Ascending aorta (tissue), 2 donors: ENCODE measurements at regions not wholly inside any gene's neighbourhood (a gene's known extent, or its start where the extent isn't known, plus 50 kb on each side); places are given as distances from the start of the nearest gene placed in this dataset.

Source experiments
- DNase-seq, 2 donors: peaks; one replicate each; pipeline ENCODE4 v3.0.0-alpha.2; 2019; ENCODE audit warnings: low spot score in 2 of 2
- H3K27ac ChIP-seq, 2 donors: fragments of 200-600 bp; sonication (generic); one replicate each; pipeline ENCODE4 v1.5.1; 2016 to 2017; ENCODE audit warnings: mild to moderate bottlenecking in 1 of 2
- H3K27me3 ChIP-seq: fragments of 200-600 bp; sonication (generic); one replicate; pipeline ENCODE4 v1.5.1; 2017
- H3K36me3 ChIP-seq, 2 donors: fragments of 200-600 bp; sonication (generic); one replicate each; pipeline ENCODE4 v1.5.1; 2016
- H3K4me1 ChIP-seq, 2 donors: fragments of 200-600 bp; sonication (generic); one replicate each; pipeline ENCODE4 v1.5.1; 2016 to 2017; ENCODE audit warnings: mild to moderate bottlenecking in 1 of 2
- H3K4me3 ChIP-seq, 2 donors: fragments of 200-600 bp; sonication (generic); one replicate each; pipeline ENCODE4 v1.5.1; 2016 to 2017; ENCODE audit warnings: mild to moderate bottlenecking in 1 of 2
- H3K9me3 ChIP-seq, 2 donors: fragments of 200-600 bp; sonication (generic); one replicate each; pipeline ENCODE4 v1.5.1; 2016
- intact Hi-C: fragments of 100-400 bp; cut with DNase I; formaldehyde crosslinking; loops from one replicate; pipeline ENCODE4 v1.15.1; 2023
- TF ChIP-seq, protein P1 (sequence below), 3 experiments: fragments of 200-600 bp in 2 of 3; fragments of 450-650 bp in 1 of 3; sonication (generic) in 2 of 3; IDR thresholded peaks; one replicate each; pipeline ENCODE4 v1.5.1; 2016 to 2019; ENCODE audit warnings: antibody characterized with exemption in 3 of 3, mild to moderate bottlenecking in 1 of 3, moderate library complexity in 1 of 3

GRCh38 chr5:87081511-87082372, 185.9 kb upstream of the RASA1 start:
- intact Hi-C loops: no loop called here
- Histone ChIP-seq H3K36me3 (no peaks in the 10 kb centered on the region), H3K27ac (no peak overlapping the region), H3K4me1 (peaks cover 0 to 4% of the 10 kb centered on the region in 2 donors), H3K9me3 (no peaks in the 10 kb centered on the region), H3K27me3 (no peaks in the 10 kb centered on the region), H3K4me3 (no peak overlapping the region)
- DNase-seq: no peak
- TF ChIP-seq, protein P1, sequence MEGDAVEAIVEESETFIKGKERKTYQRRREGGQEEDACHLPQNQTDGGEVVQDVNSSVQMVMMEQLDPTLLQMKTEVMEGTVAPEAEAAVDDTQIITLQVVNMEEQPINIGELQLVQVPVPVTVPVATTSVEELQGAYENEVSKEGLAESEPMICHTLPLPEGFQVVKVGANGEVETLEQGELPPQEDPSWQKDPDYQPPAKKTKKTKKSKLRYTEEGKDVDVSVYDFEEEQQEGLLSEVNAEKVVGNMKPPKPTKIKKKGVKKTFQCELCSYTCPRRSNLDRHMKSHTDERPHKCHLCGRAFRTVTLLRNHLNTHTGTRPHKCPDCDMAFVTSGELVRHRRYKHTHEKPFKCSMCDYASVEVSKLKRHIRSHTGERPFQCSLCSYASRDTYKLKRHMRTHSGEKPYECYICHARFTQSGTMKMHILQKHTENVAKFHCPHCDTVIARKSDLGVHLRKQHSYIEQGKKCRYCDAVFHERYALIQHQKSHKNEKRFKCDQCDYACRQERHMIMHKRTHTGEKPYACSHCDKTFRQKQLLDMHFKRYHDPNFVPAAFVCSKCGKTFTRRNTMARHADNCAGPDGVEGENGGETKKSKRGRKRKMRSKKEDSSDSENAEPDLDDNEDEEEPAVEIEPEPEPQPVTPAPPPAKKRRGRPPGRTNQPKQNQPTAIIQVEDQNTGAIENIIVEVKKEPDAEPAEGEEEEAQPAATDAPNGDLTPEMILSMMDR (IDR thresholded peaks at IDR 0.05): no peak

- TF ChIP-seq, protein P1 (IDR thresholded peaks at IDR 0.05): no peak
- no peaks in the 10 kb centered on the region for H3K9me3 ChIP-seq
- no peak for DNase-seq
- intact Hi-C loops: no loop called here
- no peak overlapping the region for H3K27ac ChIP-seq
- no peak overlapping the region for H3K4me3 ChIP-seq
- H3K27me3 ChIP-seq: no peaks in the 10 kb centered on the region
- H3K36me3 ChIP-seq: no peaks in the 10 kb centered on the region
- H3K4me1 ChIP-seq: no peaks in the 10 kb centered on the region
Observed at GRCh38 chr5:87094347-87094746, 173.3 kb upstream of the RASA1 start.

- DNase-seq: no peak
- Histone ChIP-seq H3K27ac (no peak overlapping the region), H3K4me1 (no peaks in the 10 kb centered on the region), H3K9me3 (no peaks in the 10 kb centered on the region), H3K36me3 (no peaks in the 10 kb centered on the region), H3K4me3 (no peak overlapping the region), H3K27me3 (no peaks in the 10 kb centered on the region)
- intact Hi-C loops: no loop called here
- TF ChIP-seq, protein P1 (IDR thresholded peaks at IDR 0.05): no peak
Observed at GRCh38 chr5:87094833-87095232, 172.8 kb upstream of the RASA1 start.

DNA sequence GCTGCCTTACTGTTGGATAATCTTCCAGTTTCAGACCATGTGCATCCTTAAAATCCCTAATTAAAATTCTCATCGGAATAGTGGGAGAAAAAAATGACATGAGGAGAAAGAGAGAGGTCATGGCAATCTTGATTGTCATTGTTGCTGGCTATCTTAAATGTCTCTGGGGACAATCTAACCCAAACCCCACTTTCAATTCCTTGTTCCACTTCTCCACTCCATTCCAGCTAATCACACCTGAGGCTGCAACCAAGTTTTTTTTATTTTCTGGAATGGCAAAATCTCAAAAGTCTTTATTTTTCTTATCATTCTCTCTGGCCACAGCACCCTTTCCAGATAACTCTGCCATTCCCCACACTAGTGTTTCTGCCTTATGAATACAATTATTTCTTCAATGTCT, 171.9 kb upstream of the RASA1 start:
- Histone ChIP-seq H3K9me3 (no peaks in the 10 kb centered on the region), H3K36me3 (no peaks in the 10 kb centered on the region), H3K4me3 (no peak overlapping the region), H3K27me3 (no peaks in the 10 kb centered on the region), H3K27ac (no peak overlapping the region), H3K4me1 (no peaks in the 10 kb centered on the region)
- no peak for DNase-seq
- intact Hi-C loops: no loop called here
- TF ChIP-seq, protein P1 (IDR thresholded peaks at IDR 0.05): no peak

- no peak overlapping the region for H3K4me3 ChIP-seq
- intact Hi-C loops: no loop called here
- H3K9me3 ChIP-seq: no peaks in the 10 kb centered on the region
- H3K36me3 ChIP-seq: no peaks in the 10 kb centered on the region
- no peak overlapping the region for H3K27ac ChIP-seq
- no peaks in the 10 kb centered on the region for H3K4me1 ChIP-seq
- TF ChIP-seq, protein P1 (IDR thresholded peaks at IDR 0.05): no peak
- DNase-seq: no peak
- H3K27me3 ChIP-seq: no peaks in the 10 kb centered on the region
Observed at GRCh38 chr5:87097664-87098063, 170.0 kb upstream of the RASA1 start.
